HL-60 (cell line): ENCODE measurements at regions not wholly inside any gene's neighbourhood (a gene's known extent, or its start where the extent isn't known, plus 50 kb on each side); places are given as distances from the start of the nearest gene placed in this dataset.

Source experiments
- DNase-seq, 2 experiments: peaks; one replicate each; pipeline ENCODE4 v3.0.0-alpha.2; 2010 to 2020; ENCODE audit warnings: low read depth in 1 of 2, low spot score in 1 of 2
- H3K27ac ChIP-seq: fragments of 250-450 bp; sonication (Bioruptor Pico); replicated peaks from 2 replicates; pipeline ENCODE4 v1.5.1; 2020; ENCODE audit warnings: mild to moderate bottlenecking, moderate library complexity
- H3K27me3 ChIP-seq: fragments of 250-450 bp; sonication (Bioruptor Pico); 2 replicates; pipeline ENCODE4 v1.5.1; 2021; ENCODE audit warnings: mild to moderate bottlenecking, moderate library complexity; ENCODE audit not compliant: insufficient read depth, poor library complexity, severe bottlenecking
- H3K4me3 ChIP-seq: replicated peaks from 2 replicates; pipeline ENCODE4 v1.5.1; 2011; ENCODE audit warnings: mild to moderate bottlenecking, control low read depth, low read length; ENCODE audit not compliant: insufficient read depth
- GABPA ChIP-seq: IDR thresholded peaks from 2 replicates; pipeline ENCODE4 v1.6.1; 2012; ENCODE audit warnings: low read depth
- POLR2AphosphoS5 ChIP-seq: IDR thresholded peaks from 2 replicates; pipeline ENCODE4 v1.6.1; 2012; ENCODE audit warnings: low read depth
- SPI1 ChIP-seq: IDR thresholded peaks from 2 replicates; pipeline ENCODE4 v1.6.1; 2012; ENCODE audit warnings: low read depth, mild to moderate bottlenecking, borderline replicate concordance
- TF ChIP-seq, protein P1 (sequence below): IDR thresholded peaks from one replicate; pipeline ENCODE4 v1.5.1; 2011; ENCODE audit warnings: low read length, control low read depth, inconsistent platforms; ENCODE audit not compliant: insufficient read depth
- TF ChIP-seq, protein P2 (sequence below): IDR thresholded peaks from 2 replicates; pipeline ENCODE4 v1.6.1; 2012; ENCODE audit warnings: low read depth; ENCODE audit not compliant: insufficient replicate concordance

DNA sequence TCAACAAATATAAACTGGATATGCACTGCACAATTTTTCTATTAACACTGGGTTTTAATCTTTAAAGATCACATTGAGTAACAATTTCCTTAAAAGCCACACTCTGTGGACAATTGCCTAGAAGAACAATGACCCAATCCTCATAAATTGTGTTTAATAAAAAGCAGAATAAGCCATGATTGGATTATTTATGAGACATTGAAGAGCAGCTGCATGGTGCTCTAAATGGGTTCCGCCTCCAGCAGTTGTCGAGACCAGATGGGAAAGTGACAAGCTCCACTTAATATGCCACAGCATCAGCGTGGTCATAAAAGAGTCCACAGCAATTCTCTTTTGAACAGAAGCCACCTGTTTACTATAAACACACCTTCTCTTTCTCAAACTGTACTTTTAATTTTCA, 635.2 kb upstream of the FRG1 start:
- no peak for DNase-seq
- Histone ChIP-seq H3K4me3 (no peak overlapping the region), H3K27me3 (no peaks in the 10 kb centered on the region), H3K27ac (no peak overlapping the region)
- TF ChIP-seq, protein P1, sequence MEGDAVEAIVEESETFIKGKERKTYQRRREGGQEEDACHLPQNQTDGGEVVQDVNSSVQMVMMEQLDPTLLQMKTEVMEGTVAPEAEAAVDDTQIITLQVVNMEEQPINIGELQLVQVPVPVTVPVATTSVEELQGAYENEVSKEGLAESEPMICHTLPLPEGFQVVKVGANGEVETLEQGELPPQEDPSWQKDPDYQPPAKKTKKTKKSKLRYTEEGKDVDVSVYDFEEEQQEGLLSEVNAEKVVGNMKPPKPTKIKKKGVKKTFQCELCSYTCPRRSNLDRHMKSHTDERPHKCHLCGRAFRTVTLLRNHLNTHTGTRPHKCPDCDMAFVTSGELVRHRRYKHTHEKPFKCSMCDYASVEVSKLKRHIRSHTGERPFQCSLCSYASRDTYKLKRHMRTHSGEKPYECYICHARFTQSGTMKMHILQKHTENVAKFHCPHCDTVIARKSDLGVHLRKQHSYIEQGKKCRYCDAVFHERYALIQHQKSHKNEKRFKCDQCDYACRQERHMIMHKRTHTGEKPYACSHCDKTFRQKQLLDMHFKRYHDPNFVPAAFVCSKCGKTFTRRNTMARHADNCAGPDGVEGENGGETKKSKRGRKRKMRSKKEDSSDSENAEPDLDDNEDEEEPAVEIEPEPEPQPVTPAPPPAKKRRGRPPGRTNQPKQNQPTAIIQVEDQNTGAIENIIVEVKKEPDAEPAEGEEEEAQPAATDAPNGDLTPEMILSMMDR = no peak
- no peak for TF ChIP-seq GABPA
- no peak for TF ChIP-seq POLR2AphosphoS5
- no peak for TF ChIP-seq SPI1
- TF ChIP-seq, protein P2, sequence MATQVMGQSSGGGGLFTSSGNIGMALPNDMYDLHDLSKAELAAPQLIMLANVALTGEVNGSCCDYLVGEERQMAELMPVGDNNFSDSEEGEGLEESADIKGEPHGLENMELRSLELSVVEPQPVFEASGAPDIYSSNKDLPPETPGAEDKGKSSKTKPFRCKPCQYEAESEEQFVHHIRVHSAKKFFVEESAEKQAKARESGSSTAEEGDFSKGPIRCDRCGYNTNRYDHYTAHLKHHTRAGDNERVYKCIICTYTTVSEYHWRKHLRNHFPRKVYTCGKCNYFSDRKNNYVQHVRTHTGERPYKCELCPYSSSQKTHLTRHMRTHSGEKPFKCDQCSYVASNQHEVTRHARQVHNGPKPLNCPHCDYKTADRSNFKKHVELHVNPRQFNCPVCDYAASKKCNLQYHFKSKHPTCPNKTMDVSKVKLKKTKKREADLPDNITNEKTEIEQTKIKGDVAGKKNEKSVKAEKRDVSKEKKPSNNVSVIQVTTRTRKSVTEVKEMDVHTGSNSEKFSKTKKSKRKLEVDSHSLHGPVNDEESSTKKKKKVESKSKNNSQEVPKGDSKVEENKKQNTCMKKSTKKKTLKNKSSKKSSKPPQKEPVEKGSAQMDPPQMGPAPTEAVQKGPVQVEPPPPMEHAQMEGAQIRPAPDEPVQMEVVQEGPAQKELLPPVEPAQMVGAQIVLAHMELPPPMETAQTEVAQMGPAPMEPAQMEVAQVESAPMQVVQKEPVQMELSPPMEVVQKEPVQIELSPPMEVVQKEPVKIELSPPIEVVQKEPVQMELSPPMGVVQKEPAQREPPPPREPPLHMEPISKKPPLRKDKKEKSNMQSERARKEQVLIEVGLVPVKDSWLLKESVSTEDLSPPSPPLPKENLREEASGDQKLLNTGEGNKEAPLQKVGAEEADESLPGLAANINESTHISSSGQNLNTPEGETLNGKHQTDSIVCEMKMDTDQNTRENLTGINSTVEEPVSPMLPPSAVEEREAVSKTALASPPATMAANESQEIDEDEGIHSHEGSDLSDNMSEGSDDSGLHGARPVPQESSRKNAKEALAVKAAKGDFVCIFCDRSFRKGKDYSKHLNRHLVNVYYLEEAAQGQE = no peak

DNA sequence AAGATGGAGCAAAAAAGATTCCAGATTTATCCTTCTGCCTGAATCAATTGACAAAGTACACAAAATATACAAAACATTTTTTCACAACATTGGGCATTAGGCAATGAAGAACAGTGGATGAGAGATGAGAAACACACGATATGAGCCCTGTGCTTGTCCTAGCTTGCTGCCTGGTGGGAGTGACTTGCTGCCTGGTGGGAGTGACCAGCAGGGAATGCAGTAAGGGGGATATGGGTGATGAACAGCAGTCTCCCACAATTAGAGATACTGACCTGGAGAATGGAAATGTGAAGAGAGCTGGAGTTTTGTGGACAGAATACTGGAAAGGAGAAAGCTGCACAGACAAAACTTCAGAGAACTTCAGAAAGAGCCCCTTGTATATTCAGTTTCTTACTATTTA, 629.4 kb upstream of the FRG1 start:
- TF ChIP-seq SPI1 = no peak
- TF ChIP-seq, protein P1 = no peak
- TF ChIP-seq, protein P2 = no peak
- no peak for TF ChIP-seq POLR2AphosphoS5
- TF ChIP-seq GABPA = no peak
- no peak for DNase-seq
- H3K27me3 ChIP-seq = no peaks in the 10 kb centered on the region
- no peak overlapping the region for H3K27ac ChIP-seq
- H3K4me3 ChIP-seq = no peak overlapping the region

DNA sequence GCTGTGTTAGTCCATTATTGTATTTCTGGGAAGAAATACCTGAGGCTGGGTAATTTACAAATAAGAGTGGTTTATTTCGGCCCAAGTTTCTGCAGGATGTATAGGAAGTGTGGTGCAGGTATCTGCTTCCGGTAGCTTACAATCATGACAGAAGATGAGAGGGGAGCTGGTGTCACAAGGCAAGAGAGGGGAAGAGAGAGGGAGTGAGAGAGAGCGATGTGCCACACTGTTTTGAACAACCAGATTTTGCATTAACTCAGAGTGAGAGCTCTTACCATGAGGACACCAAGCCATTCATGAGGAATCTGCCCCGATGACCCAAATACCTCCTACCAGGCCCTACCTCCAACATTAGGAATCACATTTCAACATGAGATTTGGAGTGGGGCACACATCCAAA, 627.6 kb upstream of the FRG1 start:
- Histone ChIP-seq H3K27me3 (no peaks in the 10 kb centered on the region), H3K4me3 (no peak overlapping the region), H3K27ac (no peak overlapping the region)
- no peak for DNase-seq
- TF ChIP-seq GABPA (no peak), POLR2AphosphoS5 (no peak), SPI1 (no peak)
- TF ChIP-seq, protein P1 = no peak
- TF ChIP-seq, protein P2 = no peak
